Mammary epithelial cell (primary cell): ENCODE measurements at regions not wholly inside any gene's neighbourhood (a gene's known extent, or its start where the extent isn't known, plus 50 kb on each side); places are given as distances from the start of the nearest gene placed in this dataset.

Source experiments
- EZH2 ChIP-seq: IDR thresholded peaks from 2 replicates; pipeline ENCODE4 v1.6.1; 2012; ENCODE audit warnings: low read length, inconsistent platforms, borderline replicate concordance
- TF ChIP-seq, protein P1 (sequence below), 2 donors: IDR thresholded peaks in 1 of 2; conservative IDR thresholded peaks in 1 of 2; 2 replicates each; pipeline ENCODE4 v1.5.1; 2011 to 2012; ENCODE audit warnings: inconsistent platforms in 2 of 2, low read length in 2 of 2, mild to moderate bottlenecking in 2 of 2, control low read depth in 1 of 2, low read depth in 1 of 2; ENCODE audit not compliant: insufficient read depth in 1 of 2; ENCODE audit errors: extremely low read depth in 1 of 2

DNA sequence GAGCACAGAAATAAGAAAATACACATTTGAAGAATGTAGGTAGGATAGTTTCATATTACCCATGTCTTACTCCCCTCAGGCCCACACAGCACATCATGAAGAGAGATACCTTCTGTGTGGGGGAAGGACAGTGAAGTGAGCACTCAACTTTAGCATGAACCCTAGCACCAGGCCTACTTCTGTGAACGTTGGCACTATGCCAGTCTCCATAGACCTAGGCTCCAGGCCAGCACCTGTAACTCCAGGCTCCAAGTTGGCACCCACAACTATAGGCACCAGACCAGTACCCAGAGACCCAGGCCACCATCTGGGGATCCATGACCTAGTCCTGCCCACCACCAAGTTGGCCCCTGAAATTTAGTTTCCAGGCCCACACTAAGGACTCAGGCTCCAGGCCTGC lies 410.9 kb downstream of the INSC start:
- TF ChIP-seq, protein P1, sequence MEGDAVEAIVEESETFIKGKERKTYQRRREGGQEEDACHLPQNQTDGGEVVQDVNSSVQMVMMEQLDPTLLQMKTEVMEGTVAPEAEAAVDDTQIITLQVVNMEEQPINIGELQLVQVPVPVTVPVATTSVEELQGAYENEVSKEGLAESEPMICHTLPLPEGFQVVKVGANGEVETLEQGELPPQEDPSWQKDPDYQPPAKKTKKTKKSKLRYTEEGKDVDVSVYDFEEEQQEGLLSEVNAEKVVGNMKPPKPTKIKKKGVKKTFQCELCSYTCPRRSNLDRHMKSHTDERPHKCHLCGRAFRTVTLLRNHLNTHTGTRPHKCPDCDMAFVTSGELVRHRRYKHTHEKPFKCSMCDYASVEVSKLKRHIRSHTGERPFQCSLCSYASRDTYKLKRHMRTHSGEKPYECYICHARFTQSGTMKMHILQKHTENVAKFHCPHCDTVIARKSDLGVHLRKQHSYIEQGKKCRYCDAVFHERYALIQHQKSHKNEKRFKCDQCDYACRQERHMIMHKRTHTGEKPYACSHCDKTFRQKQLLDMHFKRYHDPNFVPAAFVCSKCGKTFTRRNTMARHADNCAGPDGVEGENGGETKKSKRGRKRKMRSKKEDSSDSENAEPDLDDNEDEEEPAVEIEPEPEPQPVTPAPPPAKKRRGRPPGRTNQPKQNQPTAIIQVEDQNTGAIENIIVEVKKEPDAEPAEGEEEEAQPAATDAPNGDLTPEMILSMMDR (conservative IDR thresholded peaks at IDR 0.05 in 1 of 2, IDR thresholded peaks at IDR 0.05 in 1 of 2; ENCODE audit: extremely low read depth in 1 of 2, insufficient read depth in 1 of 2, low read depth in 1 of 2, low read length in 2 of 2): no peak
- TF ChIP-seq EZH2: no peak
